HUES64 (cell line): ENCODE measurements at regions not wholly inside any gene's neighbourhood (a gene's known extent, or its start where the extent isn't known, plus 50 kb on each side); places are given as distances from the start of the nearest gene placed in this dataset.

Experiments
- H3K27ac ChIP-seq: 2 replicates; pipeline ENCODE4 v1.7.0; 2013; ENCODE audit warnings: low read depth, low read length, inconsistent platforms
- H3K27me3 ChIP-seq: 2 replicates; pipeline ENCODE4 v1.6.1; 2013; ENCODE audit warnings: mild to moderate bottlenecking, low read length; ENCODE audit not compliant: insufficient read depth
- H3K36me3 ChIP-seq: 2 replicates; pipeline ENCODE4 v1.6.1; 2013; ENCODE audit warnings: mild to moderate bottlenecking, low read length; ENCODE audit not compliant: insufficient read depth
- H3K4me1 ChIP-seq: 2 replicates; pipeline ENCODE4 v1.6.1; 2013; ENCODE audit warnings: mild to moderate bottlenecking, low read length, moderate library complexity; ENCODE audit not compliant: insufficient read depth
- H3K4me3 ChIP-seq: 2 replicates; pipeline ENCODE4 v1.5.1; 2013; ENCODE audit warnings: mild to moderate bottlenecking, low read length, moderate library complexity
- H3K9ac ChIP-seq: 2 replicates; pipeline ENCODE4 v1.6.1; 2013; ENCODE audit warnings: mild to moderate bottlenecking, low read depth, low read length
- H3K9me3 ChIP-seq: 2 replicates; pipeline ENCODE4 v1.6.1; 2013; ENCODE audit warnings: low read depth, low read length; ENCODE audit not compliant: insufficient read depth
- WGBS: fragments of 150-250, 120-280 bp; methylation state at CpG from one replicate; pipeline ENCODE4 v1.1.7; 2013; ENCODE audit warnings: missing lambda C conversion rate; 5-methylcytosine and 5-hydroxymethylcytosine counted together

DNA sequence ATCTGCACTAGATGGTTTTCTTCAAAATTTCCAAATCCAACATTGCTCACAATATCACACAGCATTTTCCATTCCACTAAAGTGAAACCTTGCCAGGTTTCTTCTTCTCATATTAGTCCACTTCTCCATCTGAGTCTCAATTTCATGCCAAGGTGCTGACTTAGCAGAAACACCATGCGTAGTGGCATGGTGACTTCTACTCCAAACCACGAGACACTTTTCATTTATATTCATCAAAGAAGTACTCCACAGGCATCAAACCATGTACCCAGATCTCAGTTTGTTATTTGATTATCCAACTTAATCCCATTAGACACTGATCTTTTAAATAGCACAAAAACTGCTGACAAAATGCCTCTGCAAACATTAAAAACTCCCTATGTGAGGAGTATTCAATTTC, 233.4 kb upstream of the ITGA1 start:
- 88% methylated on average over 2 of the region's 2 CpGs for WGBS

DNA sequence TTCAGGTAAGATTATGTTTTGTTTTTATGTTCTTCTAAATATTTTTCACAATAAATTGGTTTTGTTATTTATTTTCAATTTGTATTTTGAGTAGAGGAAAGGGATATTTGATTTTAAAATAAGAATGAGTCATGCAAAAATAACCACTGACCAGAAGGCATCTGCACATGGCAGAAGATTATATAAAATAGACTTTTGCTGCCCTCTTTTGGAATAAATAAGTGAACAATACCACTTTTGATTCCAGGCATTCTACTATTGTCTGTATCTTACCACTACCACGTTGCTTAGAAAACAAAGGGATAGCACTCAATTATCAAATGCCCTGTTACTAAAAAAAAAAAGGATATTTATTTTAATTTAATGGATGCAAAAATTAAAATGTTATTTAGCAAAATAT, 227.3 kb upstream of the ITGA1 start:
- Histone ChIP-seq H3K9ac (no peak overlapping the region), H3K27me3 (no peaks in the 10 kb centered on the region), H3K4me1 (no peaks in the 10 kb centered on the region), H3K27ac (no peak overlapping the region), H3K9me3 (no peaks in the 10 kb centered on the region), H3K36me3 (no peaks in the 10 kb centered on the region), H3K4me3 (no peak overlapping the region)
- WGBS = 40% methylated on average over 1 of the region's 1 CpG

More for the DNA sequence above, 233.4 kb upstream of the ITGA1 start:
- H3K4me1 ChIP-seq = peaks cover 5% of the 10 kb centered on the region
- H3K4me3 ChIP-seq = no peak overlapping the region
- H3K36me3 ChIP-seq = no peaks in the 10 kb centered on the region
- no peak overlapping the region for H3K27ac ChIP-seq
- no peaks in the 10 kb centered on the region for H3K27me3 ChIP-seq
- no peaks in the 10 kb centered on the region for H3K9me3 ChIP-seq
- no peak overlapping the region for H3K9ac ChIP-seq

GRCh38 chr5:52562473-52562872, 225.2 kb upstream of the ITGA1 start:
- H3K9me3 ChIP-seq = no peaks in the 10 kb centered on the region
- H3K27me3 ChIP-seq = no peaks in the 10 kb centered on the region
- H3K4me1 ChIP-seq = no peaks in the 10 kb centered on the region
- no peaks in the 10 kb centered on the region for H3K36me3 ChIP-seq
- 91% methylated on average over 1 of the region's 1 CpG for WGBS
- H3K9ac ChIP-seq = no peak overlapping the region
- no peak overlapping the region for H3K4me3 ChIP-seq
- H3K27ac ChIP-seq = no peak overlapping the region

DNA sequence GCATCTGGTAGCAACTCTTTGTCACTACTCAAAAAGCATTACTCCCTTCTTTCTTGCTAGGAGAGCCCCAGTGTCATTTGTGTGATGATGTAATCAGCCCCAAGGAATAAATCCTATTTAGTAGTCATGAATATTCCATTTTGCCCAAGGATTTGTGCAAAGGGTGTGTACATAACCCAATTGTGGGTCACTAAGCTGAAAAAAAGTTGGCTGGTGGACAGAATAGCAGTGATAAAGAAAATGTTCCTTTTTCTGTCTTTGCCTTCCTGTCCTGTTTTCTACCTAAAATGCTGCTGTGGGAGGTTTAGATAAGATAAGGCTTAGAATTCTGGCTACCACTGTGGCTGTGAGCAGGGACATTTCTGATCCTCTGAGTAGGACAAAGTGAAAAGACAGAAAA, 223.1 kb upstream of the ITGA1 start:
- no peaks in the 10 kb centered on the region for H3K27me3 ChIP-seq
- H3K4me1 ChIP-seq = no peaks in the 10 kb centered on the region
- no peaks in the 10 kb centered on the region for H3K9me3 ChIP-seq
- no peak overlapping the region for H3K27ac ChIP-seq
- H3K9ac ChIP-seq = no peak overlapping the region
- no peaks in the 10 kb centered on the region for H3K36me3 ChIP-seq
- H3K4me3 ChIP-seq = no peak overlapping the region

DNA sequence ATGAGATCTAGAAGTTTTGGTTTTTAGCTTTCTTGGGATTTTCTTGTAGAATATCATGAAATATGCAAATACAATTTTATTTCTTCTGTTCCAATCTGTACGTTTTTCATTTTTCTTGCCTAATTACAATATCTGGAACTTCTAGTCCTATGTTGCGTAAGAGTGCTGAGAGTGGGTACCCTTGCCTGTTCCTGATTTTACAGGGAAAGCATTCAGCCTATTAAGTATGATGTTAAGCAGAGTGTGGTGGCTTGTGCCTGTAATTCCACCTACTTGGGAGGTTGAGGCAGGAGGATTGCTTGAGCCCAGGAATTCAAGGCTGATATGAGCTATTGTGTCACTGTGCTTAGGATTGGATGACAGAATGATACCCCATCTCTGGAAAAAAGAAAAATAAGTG, 210.2 kb upstream of the ITGA1 start:
- Histone ChIP-seq H3K27me3 (no peaks in the 10 kb centered on the region), H3K4me1 (no peaks in the 10 kb centered on the region), H3K9me3 (no peaks in the 10 kb centered on the region), H3K36me3 (no peaks in the 10 kb centered on the region), H3K4me3 (no peak overlapping the region), H3K27ac (no peak overlapping the region), H3K9ac (no peak overlapping the region)
- 96% methylated on average over 1 of the region's 2 CpGs for WGBS

GRCh38 chr5:52579391-52579790, 208.3 kb upstream of the ITGA1 start:
- no peaks in the 10 kb centered on the region for H3K9me3 ChIP-seq
- no peak overlapping the region for H3K4me3 ChIP-seq
- H3K36me3 ChIP-seq = no peaks in the 10 kb centered on the region
- H3K27ac ChIP-seq = no peak overlapping the region
- no peaks in the 10 kb centered on the region for H3K27me3 ChIP-seq
- H3K9ac ChIP-seq = no peak overlapping the region
- 63% methylated on average over 3 of the region's 3 CpGs for WGBS
- H3K4me1 ChIP-seq = no peaks in the 10 kb centered on the region

DNA sequence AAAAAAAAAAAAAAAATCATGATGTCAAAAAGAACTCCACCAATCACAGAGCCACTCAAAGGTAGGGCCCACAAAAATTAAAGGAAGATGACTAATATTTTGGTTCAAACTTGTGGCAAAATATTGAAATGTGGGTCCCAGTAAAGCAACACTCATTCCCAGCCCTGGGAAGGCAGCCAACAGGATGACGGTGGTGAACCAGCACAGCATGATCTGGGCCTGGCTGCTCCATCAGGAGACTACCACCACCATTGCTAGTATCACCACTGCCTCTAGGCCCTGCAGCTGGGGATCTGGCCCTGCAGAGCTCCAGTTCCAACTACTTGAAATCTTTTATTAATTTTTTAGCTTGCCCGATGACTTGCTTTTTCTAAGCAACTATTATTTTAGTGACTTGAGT, 206.8 kb upstream of the ITGA1 start:
- H3K9ac ChIP-seq = no peak overlapping the region
- H3K27ac ChIP-seq = no peak overlapping the region

DNA sequence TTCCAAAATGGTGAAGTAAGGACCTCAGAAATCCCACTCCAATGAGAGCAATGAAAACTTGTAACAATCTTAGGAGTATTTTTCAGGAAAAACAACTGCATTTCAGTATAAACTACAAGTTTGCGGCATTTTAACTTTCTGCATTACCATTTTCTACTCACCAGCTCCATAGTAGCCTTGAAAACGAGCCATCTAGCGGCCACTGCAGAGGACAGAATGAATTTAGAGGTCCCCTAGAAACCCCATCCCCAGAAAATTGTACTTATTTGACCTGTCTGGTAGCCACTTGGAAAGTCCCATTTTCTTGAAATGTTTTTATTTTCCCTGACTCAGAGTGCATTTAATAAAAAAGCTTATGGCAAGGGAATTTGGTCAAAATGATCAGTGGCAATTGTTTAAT, 205.4 kb upstream of the ITGA1 start:
- 84% methylated on average over 3 of the region's 3 CpGs for WGBS
- no peaks in the 10 kb centered on the region for H3K36me3 ChIP-seq
- no peak overlapping the region for H3K27ac ChIP-seq
- H3K27me3 ChIP-seq = no peaks in the 10 kb centered on the region
- no peak overlapping the region for H3K9ac ChIP-seq
- no peaks in the 10 kb centered on the region for H3K9me3 ChIP-seq
- H3K4me1 ChIP-seq = no peaks in the 10 kb centered on the region
- no peak overlapping the region for H3K4me3 ChIP-seq

More for the DNA sequence above, 206.8 kb upstream of the ITGA1 start:
- Histone ChIP-seq H3K4me1 (no peaks in the 10 kb centered on the region), H3K36me3 (no peaks in the 10 kb centered on the region), H3K9me3 (no peaks in the 10 kb centered on the region), H3K27me3 (no peaks in the 10 kb centered on the region), H3K4me3 (no peak overlapping the region)
- WGBS = 99% methylated on average over 2 of the region's 2 CpGs

DNA sequence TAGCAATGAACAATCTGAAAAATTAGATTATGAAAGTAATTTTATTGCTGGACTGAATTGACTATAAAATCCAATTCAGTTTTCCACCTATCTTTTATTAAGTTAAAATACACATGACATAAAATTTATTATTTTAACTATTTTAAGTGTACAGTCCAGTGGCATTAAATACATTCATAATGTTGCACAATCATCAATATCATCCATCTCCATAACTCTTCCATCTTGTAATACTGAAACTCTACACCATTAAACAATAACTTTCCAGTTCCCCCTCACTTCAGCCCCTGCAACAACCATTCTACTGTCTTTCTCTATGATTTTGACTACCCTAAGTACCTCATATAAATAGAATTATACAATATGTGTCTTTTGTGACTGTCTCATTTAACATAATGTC, 200.6 kb upstream of the ITGA1 start:
- no peaks in the 10 kb centered on the region for H3K36me3 ChIP-seq
- H3K4me3 ChIP-seq = no peak overlapping the region
- H3K9me3 ChIP-seq = no peaks in the 10 kb centered on the region
- no peaks in the 10 kb centered on the region for H3K4me1 ChIP-seq
- no peak overlapping the region for H3K27ac ChIP-seq
- no peaks in the 10 kb centered on the region for H3K27me3 ChIP-seq
- H3K9ac ChIP-seq = no peak overlapping the region

GRCh38 chr5:52597625-52598024, 190.1 kb upstream of the ITGA1 start:
- Histone ChIP-seq H3K4me3 (no peak overlapping the region), H3K4me1 (no peaks in the 10 kb centered on the region; the same call in 1 of the 2 replicates), H3K27ac (no peak overlapping the region), H3K9me3 (no peaks in the 10 kb centered on the region), H3K9ac (no peak overlapping the region), H3K36me3 (no peaks in the 10 kb centered on the region), H3K27me3 (no peaks in the 10 kb centered on the region)
- 97% methylated on average over 2 of the region's 2 CpGs for WGBS

GRCh38 chr5:52598968-52599367, 188.7 kb upstream of the ITGA1 start:
- no peaks in the 10 kb centered on the region for H3K36me3 ChIP-seq
- WGBS = 88% methylated on average over 4 of the region's 5 CpGs
- no peaks in the 10 kb centered on the region; the same call in 1 of the 2 replicates for H3K4me1 ChIP-seq
- H3K27ac ChIP-seq = no peak overlapping the region
- H3K4me3 ChIP-seq = no peak overlapping the region
- no peaks in the 10 kb centered on the region for H3K27me3 ChIP-seq
- no peaks in the 10 kb centered on the region for H3K9me3 ChIP-seq
- no peak overlapping the region for H3K9ac ChIP-seq

- no peaks in the 10 kb centered on the region for H3K36me3 ChIP-seq
- WGBS = 99% methylated on average over 3 of the region's 5 CpGs
- no peak overlapping the region for H3K9ac ChIP-seq
- H3K9me3 ChIP-seq = no peaks in the 10 kb centered on the region
- no peak overlapping the region for H3K27ac ChIP-seq
- H3K4me3 ChIP-seq = no peak overlapping the region
- H3K4me1 ChIP-seq = no peaks in the 10 kb centered on the region; the same call in 1 of the 2 replicates
- no peaks in the 10 kb centered on the region for H3K27me3 ChIP-seq
These were observed 183.8 kb upstream of the ITGA1 start for GRCh38 chr5:52603778-52604554.
